ENCODE measurements at regions not wholly inside any gene's neighbourhood (a gene's known extent, or its start where the extent isn't known, plus 50 kb on each side); places are given as distances from the start of the nearest gene placed in this dataset.
"Not testable (repeated sequence)": the region's sequence is repeated elsewhere in the genome, so short reads cannot be mapped to it uniquely, and the experiment has no call there.

DNA sequence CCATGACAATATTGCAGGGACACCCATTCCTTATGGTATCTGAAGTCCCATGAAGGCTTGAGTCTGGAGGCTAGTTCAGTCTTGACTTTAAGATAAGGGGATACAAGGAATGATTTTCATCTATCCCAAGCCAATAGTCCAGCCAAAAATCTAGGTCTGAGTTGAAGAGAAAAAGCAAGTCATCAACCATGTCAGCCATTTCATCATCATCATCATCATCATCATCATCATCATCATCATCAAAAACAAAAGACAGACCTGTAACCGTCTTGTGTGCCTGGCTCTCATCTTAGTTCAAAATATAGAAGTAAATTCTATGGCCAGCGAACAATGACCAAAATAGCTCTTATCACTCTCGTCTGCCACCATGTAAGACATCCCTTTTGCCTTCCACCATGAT lies 59.5 kb upstream of the FAM90A26 start:
- H3K36me3 ChIP-seq (replicated peaks in 1 of 2; ENCODE audit: control insufficient read depth in 1 of 2, insufficient read depth in 2 of 2, low read length in 1 of 2); H3K9me3 ChIP-seq; H3F3A ChIP-seq (replicated peaks; ENCODE audit: insufficient read depth); H3K79me2 ChIP-seq (ENCODE audit: insufficient read depth); POLR2A ChIA-PET; H3K27me3 ChIP-seq (ENCODE audit: insufficient read depth); H3K9me2 ChIP-seq; H3K4me3 ChIP-seq (ENCODE audit: low read depth in 2 of 2, low read length in 1 of 2); H4K20me1 ChIP-seq (ENCODE audit: insufficient read depth); CTCF ChIA-PET; H3K4me1 ChIP-seq (ENCODE audit: control insufficient read depth in 1 of 2, insufficient read depth in 2 of 2, low read depth in 1 of 2, low read length in 1 of 2); H2AFZ ChIP-seq (ENCODE audit: low read depth); H3K9ac ChIP-seq; H3K4me2 ChIP-seq; H3K27ac ChIP-seq (ENCODE audit: low read depth in 2 of 2, low read length in 1 of 2); DNase-seq: not testable (repeated sequence)
- WGBS (ENCODE audit: low lambda C conversion rate) = 6% methylated on average over 3 of the region's 3 CpGs

DNA sequence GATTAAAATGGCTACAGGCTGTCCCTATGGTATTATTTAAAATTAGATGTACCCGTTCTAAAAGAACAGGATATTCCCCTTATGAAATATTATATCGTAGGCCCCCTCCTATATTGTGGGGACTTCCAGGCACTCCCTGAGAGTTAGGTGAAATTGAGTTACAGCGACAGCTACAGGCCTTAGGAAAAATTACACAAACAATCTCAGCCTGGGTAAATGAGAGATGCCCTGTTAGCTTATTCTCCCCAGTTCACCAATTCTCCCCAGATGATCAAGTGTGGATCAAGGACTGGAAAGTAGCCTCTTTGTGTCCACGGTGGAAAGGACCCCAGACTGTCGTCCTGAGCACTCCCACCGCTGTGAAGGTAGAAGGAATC lies 67.1 kb upstream of the FAM90A26 start:
- H3K27me3 ChIP-seq (ENCODE audit: insufficient read depth) = peaks cover 43% of the 10 kb centered on the region; the same call in 1 of the 2 replicates
- H3K9me3 ChIP-seq; H3K4me3 ChIP-seq (ENCODE audit: low read depth in 2 of 2, low read length in 1 of 2); H3K79me2 ChIP-seq (ENCODE audit: insufficient read depth); H4K20me1 ChIP-seq (ENCODE audit: insufficient read depth); H3K4me1 ChIP-seq (ENCODE audit: control insufficient read depth in 1 of 2, insufficient read depth in 2 of 2, low read depth in 1 of 2, low read length in 1 of 2); H3K36me3 ChIP-seq (replicated peaks in 1 of 2; ENCODE audit: control insufficient read depth in 1 of 2, insufficient read depth in 2 of 2, low read length in 1 of 2); CTCF ChIA-PET; H3K4me2 ChIP-seq; H3F3A ChIP-seq (replicated peaks; ENCODE audit: insufficient read depth); DNase-seq; H3K27ac ChIP-seq (ENCODE audit: low read depth in 2 of 2, low read length in 1 of 2); H3K9me2 ChIP-seq; H2AFZ ChIP-seq (ENCODE audit: low read depth); POLR2A ChIA-PET; H3K9ac ChIP-seq: not testable (repeated sequence)
- WGBS (ENCODE audit: low lambda C conversion rate) = 0% methylated on average over 5 of the region's 6 CpGs
- TF ChIP-seq, protein P1, sequence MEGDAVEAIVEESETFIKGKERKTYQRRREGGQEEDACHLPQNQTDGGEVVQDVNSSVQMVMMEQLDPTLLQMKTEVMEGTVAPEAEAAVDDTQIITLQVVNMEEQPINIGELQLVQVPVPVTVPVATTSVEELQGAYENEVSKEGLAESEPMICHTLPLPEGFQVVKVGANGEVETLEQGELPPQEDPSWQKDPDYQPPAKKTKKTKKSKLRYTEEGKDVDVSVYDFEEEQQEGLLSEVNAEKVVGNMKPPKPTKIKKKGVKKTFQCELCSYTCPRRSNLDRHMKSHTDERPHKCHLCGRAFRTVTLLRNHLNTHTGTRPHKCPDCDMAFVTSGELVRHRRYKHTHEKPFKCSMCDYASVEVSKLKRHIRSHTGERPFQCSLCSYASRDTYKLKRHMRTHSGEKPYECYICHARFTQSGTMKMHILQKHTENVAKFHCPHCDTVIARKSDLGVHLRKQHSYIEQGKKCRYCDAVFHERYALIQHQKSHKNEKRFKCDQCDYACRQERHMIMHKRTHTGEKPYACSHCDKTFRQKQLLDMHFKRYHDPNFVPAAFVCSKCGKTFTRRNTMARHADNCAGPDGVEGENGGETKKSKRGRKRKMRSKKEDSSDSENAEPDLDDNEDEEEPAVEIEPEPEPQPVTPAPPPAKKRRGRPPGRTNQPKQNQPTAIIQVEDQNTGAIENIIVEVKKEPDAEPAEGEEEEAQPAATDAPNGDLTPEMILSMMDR (IDR thresholded peaks at IDR 0.05) = peak; percentile 57

DNA sequence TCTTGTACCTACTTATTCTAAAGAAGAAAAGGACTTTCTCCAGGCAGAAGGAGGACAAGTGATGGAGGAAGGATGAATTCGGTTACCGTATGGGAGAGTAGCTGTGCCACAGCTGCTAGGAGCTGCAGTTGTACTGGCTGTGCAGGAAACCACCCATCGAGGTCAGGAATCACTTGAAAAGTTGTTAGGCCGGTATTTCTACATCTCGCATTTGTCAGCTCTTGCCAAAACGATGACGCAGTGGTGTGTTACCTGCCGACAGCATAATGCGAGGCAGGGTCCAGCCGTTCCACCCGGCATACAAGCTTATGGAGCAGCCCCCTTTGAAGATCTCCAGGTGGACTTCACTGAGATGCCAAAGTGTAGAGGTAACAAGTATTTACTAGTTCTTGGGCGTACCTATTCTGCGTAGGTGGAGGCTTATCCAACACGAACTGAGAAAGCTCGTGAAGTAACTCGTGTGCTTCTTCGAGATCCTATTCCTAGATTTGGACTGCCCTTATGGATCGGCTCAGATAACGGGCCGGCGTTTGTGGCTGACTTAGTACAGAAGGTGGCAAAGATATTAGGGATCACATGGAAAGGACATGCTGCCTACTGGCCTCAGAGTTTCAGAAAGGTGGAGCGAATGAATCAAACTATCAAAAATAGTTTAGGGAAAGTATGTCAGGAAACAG lies 67.6 kb upstream of the FAM90A26 start:
- H3K9me2 ChIP-seq; H3K9ac ChIP-seq; H3F3A ChIP-seq (replicated peaks; ENCODE audit: insufficient read depth); H3K79me2 ChIP-seq (ENCODE audit: insufficient read depth); H3K4me2 ChIP-seq; H3K9me3 ChIP-seq; CTCF ChIA-PET; POLR2A ChIA-PET; H3K36me3 ChIP-seq (replicated peaks in 1 of 2; ENCODE audit: control insufficient read depth in 1 of 2, insufficient read depth in 2 of 2, low read length in 1 of 2); H3K4me1 ChIP-seq (ENCODE audit: control insufficient read depth in 1 of 2, insufficient read depth in 2 of 2, low read depth in 1 of 2, low read length in 1 of 2); H2AFZ ChIP-seq (ENCODE audit: low read depth); H3K27ac ChIP-seq (ENCODE audit: low read depth in 2 of 2, low read length in 1 of 2); H3K4me3 ChIP-seq (ENCODE audit: low read depth in 2 of 2, low read length in 1 of 2); DNase-seq; H4K20me1 ChIP-seq (ENCODE audit: insufficient read depth): not testable (repeated sequence)
- 29% methylated on average over 14 of the region's 22 CpGs for WGBS (ENCODE audit: low lambda C conversion rate)
- H3K27me3 ChIP-seq (ENCODE audit: insufficient read depth) = peaks cover 39% of the 10 kb centered on the region; the same call in 1 of the 2 replicates

DNA sequence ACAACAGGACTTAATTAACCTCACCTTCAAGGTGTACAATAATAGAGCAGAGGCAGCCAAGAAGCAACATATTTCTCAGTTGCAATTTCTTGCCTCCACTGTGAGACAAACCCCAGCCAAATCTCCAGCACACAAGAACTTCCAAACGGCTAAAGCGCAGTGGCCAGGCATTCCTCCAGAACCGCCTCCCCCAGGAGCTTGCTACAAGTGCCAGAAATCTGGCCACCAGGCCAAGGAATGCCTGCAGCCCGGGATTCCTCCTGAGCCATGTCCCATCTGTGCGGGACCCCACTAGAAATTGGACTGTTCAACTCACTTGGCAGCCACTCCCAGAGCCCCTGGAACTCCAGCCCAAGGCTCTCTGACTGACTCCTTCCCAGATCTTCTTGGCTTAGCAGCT lies 73.9 kb upstream of the FAM90A26 start:
- CTCF ChIA-PET, H3K9ac ChIP-seq: not testable (repeated sequence)

DNA sequence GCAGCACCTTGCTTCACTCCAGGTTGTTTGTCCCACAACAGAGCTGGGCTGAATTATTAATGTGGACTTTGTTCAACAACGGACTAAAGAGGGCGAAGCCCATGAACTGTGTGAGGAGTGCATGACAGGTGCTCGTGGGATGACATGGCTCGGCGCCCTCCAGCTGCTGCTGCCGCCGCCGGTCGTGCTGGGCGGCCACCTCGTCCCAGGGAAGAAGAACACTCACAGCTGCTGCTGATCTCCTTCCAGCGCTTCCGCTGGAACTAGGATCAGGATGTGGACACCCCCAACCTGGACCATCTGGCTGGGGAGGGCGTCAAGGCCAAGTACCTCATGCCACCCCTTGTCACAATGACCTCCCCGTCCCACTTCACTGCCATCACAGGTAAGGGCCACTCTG lies 91.4 kb upstream of the FAM90A26 start:
- H3K27me3 ChIP-seq (ENCODE audit: insufficient read depth); H3K9me2 ChIP-seq; H3K9ac ChIP-seq; CTCF ChIA-PET; H3K79me2 ChIP-seq (ENCODE audit: insufficient read depth); H3K4me1 ChIP-seq (ENCODE audit: control insufficient read depth in 1 of 2, insufficient read depth in 2 of 2, low read depth in 1 of 2, low read length in 1 of 2); H2AFZ ChIP-seq (ENCODE audit: low read depth); H3K4me2 ChIP-seq; H3F3A ChIP-seq (replicated peaks; ENCODE audit: insufficient read depth); DNase-seq; H3K27ac ChIP-seq (ENCODE audit: low read depth in 2 of 2, low read length in 1 of 2); H3K9me3 ChIP-seq; POLR2A ChIA-PET; H4K20me1 ChIP-seq (ENCODE audit: insufficient read depth); H3K36me3 ChIP-seq (replicated peaks in 1 of 2; ENCODE audit: control insufficient read depth in 1 of 2, insufficient read depth in 2 of 2, low read length in 1 of 2); H3K4me3 ChIP-seq (ENCODE audit: low read depth in 2 of 2, low read length in 1 of 2): not testable (repeated sequence)
- 8% methylated on average over 7 of the region's 15 CpGs for WGBS (ENCODE audit: low lambda C conversion rate)

More for the DNA sequence above, 73.9 kb upstream of the FAM90A26 start:
- POLR2A ChIA-PET; H3K9me2 ChIP-seq; H4K20me1 ChIP-seq (ENCODE audit: insufficient read depth); DNase-seq; H3K4me2 ChIP-seq; H3K4me3 ChIP-seq (ENCODE audit: low read depth in 2 of 2, low read length in 1 of 2); H3K4me1 ChIP-seq (ENCODE audit: control insufficient read depth in 1 of 2, insufficient read depth in 2 of 2, low read depth in 1 of 2, low read length in 1 of 2); H3K79me2 ChIP-seq (ENCODE audit: insufficient read depth); H3F3A ChIP-seq (replicated peaks; ENCODE audit: insufficient read depth); H3K36me3 ChIP-seq (replicated peaks in 1 of 2; ENCODE audit: control insufficient read depth in 1 of 2, insufficient read depth in 2 of 2, low read length in 1 of 2); H3K9me3 ChIP-seq; H2AFZ ChIP-seq (ENCODE audit: low read depth); H3K27ac ChIP-seq (ENCODE audit: low read depth in 2 of 2, low read length in 1 of 2): not testable (repeated sequence)
- H3K27me3 ChIP-seq (ENCODE audit: insufficient read depth) = peaks cover 21% of the 10 kb centered on the region; the same call in 1 of the 2 replicates
- 0% methylated on average over 2 of the region's 5 CpGs for WGBS (ENCODE audit: low lambda C conversion rate)

DNA sequence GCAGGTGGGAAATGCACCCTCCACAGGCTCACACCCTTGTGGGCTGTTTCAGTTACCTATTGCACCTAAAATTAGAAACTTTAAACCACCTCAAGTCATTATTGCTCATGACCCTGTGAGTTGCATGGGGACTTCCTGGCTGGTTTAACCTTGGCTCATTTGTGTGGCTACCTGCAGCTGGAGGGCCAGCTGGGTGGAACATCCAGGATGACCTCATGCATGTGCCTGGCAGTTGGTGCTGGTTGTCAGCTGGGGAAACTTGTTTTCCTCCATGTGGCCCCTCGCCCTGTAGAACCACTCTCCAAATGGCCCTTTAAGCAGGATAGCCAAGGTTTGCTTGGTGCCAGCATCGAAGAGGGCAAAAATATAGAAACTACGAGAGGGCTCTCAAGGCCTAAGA lies 93.2 kb upstream of the FAM90A26 start:
- H3K4me1 ChIP-seq (ENCODE audit: control insufficient read depth in 1 of 2, insufficient read depth in 2 of 2, low read depth in 1 of 2, low read length in 1 of 2); H4K20me1 ChIP-seq (ENCODE audit: insufficient read depth); H3K9ac ChIP-seq; H3F3A ChIP-seq (replicated peaks; ENCODE audit: insufficient read depth); H3K27ac ChIP-seq (ENCODE audit: low read depth in 2 of 2, low read length in 1 of 2); H3K27me3 ChIP-seq (ENCODE audit: insufficient read depth); H3K9me3 ChIP-seq; H2AFZ ChIP-seq (ENCODE audit: low read depth); H3K9me2 ChIP-seq; DNase-seq; H3K79me2 ChIP-seq (ENCODE audit: insufficient read depth); H3K36me3 ChIP-seq (replicated peaks in 1 of 2; ENCODE audit: control insufficient read depth in 1 of 2, insufficient read depth in 2 of 2, low read length in 1 of 2); POLR2A ChIA-PET; CTCF ChIA-PET; H3K4me2 ChIP-seq; H3K4me3 ChIP-seq (ENCODE audit: low read depth in 2 of 2, low read length in 1 of 2): not testable (repeated sequence)
- WGBS (ENCODE audit: low lambda C conversion rate) = 8% methylated on average over 2 of the region's 3 CpGs
